Activated T-helper 1 cell treated with anti-CD3 and anti-CD28 coated beads, Interleukin-12 subunit alpha, Interleukin-12 subunit beta, Interleukin-2, Interleukin-4 antibody, amounts not matched to agents 30 ng/mL and 10 ng/mL and 1 ng/mL, durations not matched to agents 14 hours and 24 hours and 36 hours (primary cell): ENCODE measurements at regions not wholly inside any gene's neighbourhood (a gene's known extent, or its start where the extent isn't known, plus 50 kb on each side); places are given as distances from the start of the nearest gene placed in this dataset.
"Not testable (repeated sequence)": the region's sequence is repeated elsewhere in the genome, so short reads cannot be mapped to it uniquely, and the experiment has no call there.

Source experiments
- DNase-seq: peaks from one replicate; pipeline ENCODE4 v3.0.0; 2021; ENCODE audit warnings: low spot score
- H3K27ac Mint-ChIP-seq: one replicate; pipeline ENCODE4 v1.8.0; 2021; ENCODE audit warnings: mild to moderate bottlenecking, mixed read lengths
- H3K27me3 Mint-ChIP-seq: one replicate; pipeline ENCODE4 v1.8.0; 2022; ENCODE audit warnings: mild to moderate bottlenecking, moderate library complexity, mixed read lengths; ENCODE audit not compliant: insufficient read depth
- H3K36me3 Mint-ChIP-seq: one replicate; pipeline ENCODE4 v1.8.0; 2021; ENCODE audit warnings: low read depth, mixed read lengths
- H3K4me1 Mint-ChIP-seq: one replicate; pipeline ENCODE4 v1.8.0; 2021; ENCODE audit warnings: low read depth, mixed read lengths
- H3K4me3 Mint-ChIP-seq: one replicate; pipeline ENCODE4 v1.8.0; 2021; ENCODE audit warnings: mild to moderate bottlenecking, moderate library complexity, mixed read lengths
- H3K9me3 Mint-ChIP-seq: one replicate; pipeline ENCODE4 v1.8.0; 2021; ENCODE audit warnings: mixed read lengths
- intact Hi-C: fragments of 100-400 bp; cut with micrococcal nuclease; formaldehyde crosslinking; loops from one replicate; pipeline ENCODE4 v1.15.1; 2024

DNA sequence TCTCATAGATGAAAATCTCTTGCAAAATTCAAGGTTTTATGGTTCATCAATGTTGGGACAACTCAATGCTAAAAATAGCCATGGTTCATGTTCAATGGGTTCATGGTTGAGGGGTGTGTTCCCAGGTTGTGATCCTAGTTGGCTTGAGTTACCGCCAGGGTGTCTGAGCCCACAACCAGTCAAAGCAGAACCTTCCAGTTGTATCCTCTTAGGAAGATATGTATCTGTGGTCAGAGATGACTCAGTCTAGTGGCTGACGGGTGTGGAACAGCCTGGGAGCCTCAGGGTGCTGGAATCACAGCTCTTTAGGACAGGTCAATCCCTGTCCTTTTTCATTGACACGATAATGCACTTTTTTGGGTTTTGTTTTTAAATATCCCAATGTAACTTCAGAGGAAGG is 192.3 kb upstream of the NR3C2 start:
- H3K27ac Mint-ChIP-seq: no peak overlapping the region
- DNase-seq: no peak

DNA sequence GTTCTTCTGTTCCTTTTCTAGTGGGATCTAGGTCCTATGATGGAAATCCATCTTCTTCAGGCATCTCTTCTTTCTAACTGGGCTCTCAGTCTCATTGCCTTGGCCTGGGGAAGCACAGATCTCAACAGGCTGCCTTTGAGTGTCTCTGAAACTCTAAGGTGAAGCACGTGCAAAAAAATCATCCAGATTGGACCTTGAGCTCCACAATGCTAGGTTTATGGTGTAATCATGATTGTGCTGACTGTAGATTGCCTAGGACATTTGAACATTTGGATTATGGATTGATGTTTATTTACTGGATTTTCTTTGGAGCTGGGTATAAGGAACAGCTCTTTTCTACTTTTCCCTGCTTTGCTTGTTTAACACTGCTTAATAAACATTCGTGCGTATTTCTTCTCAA is 191.5 kb upstream of the NR3C2 start:
- no peak for DNase-seq
- Mint-ChIP-seq H3K4me3 (no peak overlapping the region), H3K27ac (no peak overlapping the region), H3K4me1 (no peaks in the 10 kb centered on the region), H3K9me3 (peaks cover 26% of the 10 kb centered on the region), H3K36me3 (no peaks in the 10 kb centered on the region), H3K27me3 (no peaks in the 10 kb centered on the region)
- intact Hi-C loops: no loop called here

More for the DNA sequence above, 192.3 kb upstream of the NR3C2 start:
- Mint-ChIP-seq H3K4me1 (no peaks in the 10 kb centered on the region), H3K36me3 (no peaks in the 10 kb centered on the region), H3K4me3 (no peak overlapping the region), H3K9me3 (peaks cover 31% of the 10 kb centered on the region), H3K27me3 (no peaks in the 10 kb centered on the region)
- intact Hi-C loops: no loop called here

DNA sequence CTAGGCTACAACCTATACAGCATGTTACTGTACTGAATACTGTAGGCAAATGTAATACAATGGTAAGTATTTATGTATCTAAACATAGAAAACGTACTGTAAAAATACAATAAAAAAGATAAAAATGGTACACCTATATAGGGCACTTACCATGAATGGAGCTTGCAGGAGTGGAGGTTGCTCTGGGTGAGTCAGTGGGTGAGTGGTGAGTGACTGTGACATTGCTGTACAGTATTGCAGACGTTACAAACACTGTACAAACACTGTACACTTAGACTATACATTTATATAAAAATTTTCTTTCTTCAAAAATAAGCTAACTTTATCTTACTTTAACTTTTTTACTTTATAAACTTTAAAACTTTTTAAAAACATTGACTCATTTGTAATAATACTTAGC is 190.3 kb upstream of the NR3C2 start:
- H3K9me3 Mint-ChIP-seq: peaks cover 18% of the 10 kb centered on the region

DNA sequence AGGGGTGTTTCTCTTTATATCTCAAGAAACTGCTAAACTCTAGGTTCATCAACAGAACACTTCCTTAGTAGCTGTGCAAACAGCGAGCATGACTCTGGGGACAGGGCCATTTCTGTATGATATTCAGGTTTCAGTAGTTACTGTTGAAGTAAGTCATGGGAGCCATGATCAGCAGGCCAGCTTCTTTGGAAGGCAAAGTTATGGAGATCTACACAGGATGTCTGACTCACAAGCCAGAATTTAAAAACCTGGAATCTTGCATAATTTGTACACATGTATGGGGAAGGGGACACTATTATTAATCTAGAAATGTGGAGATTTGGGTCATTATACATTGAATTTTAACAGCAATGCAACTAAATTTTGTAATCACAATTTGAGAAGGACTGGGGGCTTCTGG is 187.8 kb upstream of the NR3C2 start:
- H3K27me3 Mint-ChIP-seq: no peaks in the 10 kb centered on the region
- no peak for DNase-seq
- H3K27ac Mint-ChIP-seq: no peak overlapping the region
- no peaks in the 10 kb centered on the region for H3K36me3 Mint-ChIP-seq
- no peaks in the 10 kb centered on the region for H3K4me1 Mint-ChIP-seq
- peaks cover 4% of the 10 kb centered on the region for H3K9me3 Mint-ChIP-seq
- H3K4me3 Mint-ChIP-seq: no peak overlapping the region
- intact Hi-C loops: no loop called here

More for the DNA sequence above, 190.3 kb upstream of the NR3C2 start:
- no peak overlapping the region for H3K27ac Mint-ChIP-seq
- no peaks in the 10 kb centered on the region for H3K27me3 Mint-ChIP-seq
- H3K4me1 Mint-ChIP-seq: no peaks in the 10 kb centered on the region
- no peak overlapping the region for H3K4me3 Mint-ChIP-seq
- no peaks in the 10 kb centered on the region for H3K36me3 Mint-ChIP-seq
- intact Hi-C loops: no loop called here
- no peak for DNase-seq

DNA sequence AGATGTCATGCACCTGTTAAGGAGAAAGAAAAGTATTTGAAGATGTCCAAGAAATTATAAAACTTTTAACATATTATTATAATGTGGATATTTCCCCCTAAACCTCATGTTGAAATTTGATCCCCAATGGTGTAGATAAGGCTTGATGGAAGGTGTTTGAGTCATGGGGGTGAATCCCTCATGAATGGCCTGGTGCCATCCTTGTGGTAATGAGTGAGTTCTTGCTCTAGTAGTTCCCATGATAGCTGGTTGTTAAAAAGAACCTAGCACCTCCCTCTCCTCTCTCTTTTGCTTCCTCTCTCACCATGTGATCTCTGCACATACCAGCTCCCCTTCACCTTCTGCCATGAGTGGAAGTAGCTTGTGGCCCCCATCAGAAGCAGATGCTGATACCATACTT is 176.6 kb upstream of the NR3C2 start:
- Mint-ChIP-seq H3K27me3 (no peaks in the 10 kb centered on the region), H3K4me1 (no peaks in the 10 kb centered on the region), H3K36me3 (no peaks in the 10 kb centered on the region), H3K27ac (no peak overlapping the region), H3K4me3 (no peak overlapping the region), H3K9me3 (no peaks in the 10 kb centered on the region)
- DNase-seq: no peak
- intact Hi-C loops: no loop called here

DNA sequence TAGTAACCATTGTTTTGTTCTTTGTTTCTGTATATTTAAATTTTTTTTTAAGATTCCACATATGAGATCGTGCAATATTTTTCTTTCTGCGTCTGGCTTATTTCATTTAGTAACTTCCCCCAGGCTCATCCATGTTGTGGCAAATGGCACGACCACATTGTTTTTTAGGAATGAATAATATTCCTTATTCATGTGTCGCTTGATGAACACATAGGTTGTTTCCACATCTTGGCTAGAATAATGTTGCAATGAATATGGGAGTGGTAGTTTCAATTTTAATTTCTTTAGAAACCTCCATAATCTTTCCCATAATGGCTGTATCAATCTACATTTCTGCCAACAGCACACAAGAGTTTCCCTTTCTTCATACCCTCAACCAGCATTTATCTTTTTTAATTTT is 166.8 kb upstream of the NR3C2 start:
- H3K27ac Mint-ChIP-seq: no peak overlapping the region
- H3K4me3 Mint-ChIP-seq: no peak overlapping the region
- no peaks in the 10 kb centered on the region for H3K4me1 Mint-ChIP-seq
- intact Hi-C loops: no loop called here
- no peaks in the 10 kb centered on the region for H3K27me3 Mint-ChIP-seq
- peaks cover 3% of the 10 kb centered on the region for H3K9me3 Mint-ChIP-seq
- H3K36me3 Mint-ChIP-seq: no peaks in the 10 kb centered on the region
- DNase-seq: no peak

DNA sequence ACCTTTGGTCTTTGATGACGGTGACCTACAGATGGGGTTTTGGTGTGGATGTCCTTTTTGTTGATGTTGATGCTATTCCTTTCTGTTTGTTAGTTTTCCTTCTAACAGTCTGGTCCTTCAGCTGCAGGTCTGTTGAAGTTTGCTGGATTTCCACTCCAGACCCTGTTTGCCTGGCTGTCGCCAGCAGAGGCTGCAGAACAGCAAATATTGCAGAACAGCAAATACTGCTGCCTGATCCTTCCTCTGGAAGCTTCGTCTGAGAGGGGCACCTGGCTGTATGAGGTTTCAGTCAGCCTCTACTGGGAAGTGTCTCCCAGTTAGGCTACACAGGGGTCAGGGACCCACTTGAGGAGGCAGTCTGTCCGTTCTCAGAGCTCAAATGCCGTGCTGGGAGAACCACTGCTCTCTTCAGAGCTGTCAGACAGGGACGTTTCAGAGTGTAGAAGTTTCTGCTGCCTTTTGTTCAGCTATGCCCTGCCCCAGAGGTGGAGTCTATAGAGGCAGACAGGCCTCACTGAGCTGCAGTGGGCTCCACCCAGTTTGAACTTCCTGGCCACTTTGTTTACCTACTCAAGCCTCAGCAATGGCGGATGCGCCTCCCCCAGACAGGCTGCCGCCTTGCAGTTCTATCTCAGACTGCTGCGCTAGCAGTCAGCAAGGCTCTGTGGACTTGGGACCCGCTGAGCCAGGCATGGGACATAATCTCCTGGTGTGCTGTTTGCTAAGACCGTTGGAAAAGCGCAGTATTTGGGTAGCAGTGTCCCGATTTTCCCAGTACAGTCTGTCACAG is 156.4 kb upstream of the NR3C2 start:
- DNase-seq, H3K36me3 Mint-ChIP-seq, H3K4me1 Mint-ChIP-seq, H3K4me3 Mint-ChIP-seq, intact Hi-C loops, H3K27ac Mint-ChIP-seq, H3K27me3 Mint-ChIP-seq: not testable (repeated sequence)
- H3K9me3 Mint-ChIP-seq: peaks cover 13% of the 10 kb centered on the region

DNA sequence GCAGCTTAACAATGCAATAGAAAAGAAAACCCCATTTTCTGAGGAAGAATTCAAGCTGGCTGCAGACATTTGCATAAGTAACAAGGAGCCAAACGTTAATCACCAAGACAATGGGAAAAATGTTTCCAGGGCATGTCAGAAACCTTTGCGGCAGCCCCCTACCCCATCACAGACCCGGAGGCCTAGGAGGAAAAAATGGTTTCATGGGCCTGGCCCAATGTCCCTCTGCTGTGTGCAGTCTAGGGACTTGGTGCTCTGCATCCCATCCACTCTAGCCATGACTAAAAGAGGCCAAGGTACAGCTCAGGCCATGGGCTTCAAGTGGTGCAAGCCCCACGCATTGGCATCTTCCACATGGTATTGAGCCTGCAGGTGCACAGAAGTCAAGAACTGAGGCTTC is 147.0 kb upstream of the NR3C2 start:
- no peaks in the 10 kb centered on the region for H3K4me1 Mint-ChIP-seq
- DNase-seq: no peak
- no peak overlapping the region for H3K4me3 Mint-ChIP-seq
- H3K36me3 Mint-ChIP-seq: no peaks in the 10 kb centered on the region
- H3K27ac Mint-ChIP-seq: no peak overlapping the region
- H3K27me3 Mint-ChIP-seq: no peaks in the 10 kb centered on the region
- H3K9me3 Mint-ChIP-seq: peaks cover 26% of the 10 kb centered on the region
- intact Hi-C loops: no loop called here

DNA sequence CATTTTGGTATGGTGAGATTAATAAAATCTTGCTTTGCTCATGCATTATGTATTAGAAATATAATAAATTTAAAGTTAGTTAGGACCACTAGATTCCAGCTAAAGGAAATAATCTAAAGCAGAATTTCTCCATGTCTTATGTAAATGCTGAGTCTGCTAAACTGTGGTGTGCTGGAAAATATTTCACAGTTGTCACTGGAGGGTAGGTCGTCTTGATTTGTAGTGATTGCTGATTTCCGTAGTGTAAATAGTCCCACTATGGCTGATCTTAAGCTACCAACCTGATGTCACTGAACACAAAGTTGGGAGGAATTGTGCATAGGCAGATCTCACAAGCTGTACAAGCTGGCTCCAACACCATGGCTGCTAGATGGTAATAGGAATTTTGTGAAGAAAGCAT is 133.4 kb upstream of the NR3C2 start:
- H3K9me3 Mint-ChIP-seq: peaks cover 2% of the 10 kb centered on the region
- no peak for DNase-seq
- H3K4me3 Mint-ChIP-seq: no peak overlapping the region
- H3K27me3 Mint-ChIP-seq: no peaks in the 10 kb centered on the region
- H3K4me1 Mint-ChIP-seq: no peaks in the 10 kb centered on the region
- no peak overlapping the region for H3K27ac Mint-ChIP-seq
- H3K36me3 Mint-ChIP-seq: no peaks in the 10 kb centered on the region
- intact Hi-C loops: no loop called here

DNA sequence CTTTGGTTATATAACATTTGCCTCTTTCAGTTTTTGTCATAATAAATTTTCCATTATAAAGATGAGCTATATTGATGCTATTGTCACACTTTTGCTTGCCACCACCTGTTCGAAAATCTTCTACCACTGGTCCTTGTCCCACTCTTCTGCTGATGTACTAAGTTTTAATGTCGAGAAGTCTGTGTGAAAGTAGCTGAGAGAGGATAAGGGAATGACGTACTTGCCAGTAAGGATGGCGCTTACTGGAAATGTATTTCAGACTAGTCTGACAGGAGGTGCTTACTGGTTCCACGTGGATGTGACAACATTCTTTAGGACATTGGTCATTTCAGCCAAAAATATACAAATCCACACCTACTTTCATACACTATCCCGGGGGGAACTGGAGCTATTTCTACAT is 132.7 kb upstream of the NR3C2 start:
- Mint-ChIP-seq H3K36me3 (no peaks in the 10 kb centered on the region), H3K27ac (no peak overlapping the region), H3K9me3 (peaks cover 6% of the 10 kb centered on the region)

DNA sequence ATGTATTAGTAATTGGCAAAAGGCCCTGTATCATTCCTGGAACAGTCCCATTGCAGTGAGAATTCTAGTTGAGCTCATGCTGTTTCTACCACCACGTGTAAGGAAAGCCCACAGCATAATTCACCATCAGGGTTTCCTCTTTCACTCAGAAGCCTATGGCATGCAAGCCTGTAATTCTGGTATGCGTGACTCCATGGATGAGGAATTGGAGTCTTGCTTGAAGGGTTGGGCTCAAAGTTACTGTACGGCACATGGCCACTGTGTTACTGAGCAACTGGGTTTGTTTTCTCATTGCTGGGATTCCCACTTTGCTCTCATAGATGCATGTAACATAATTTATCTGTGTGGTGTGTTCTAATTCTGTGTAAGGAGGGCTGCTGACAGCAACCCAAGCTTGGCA is 132.3 kb upstream of the NR3C2 start:
- H3K4me3 Mint-ChIP-seq: no peak overlapping the region
- H3K9me3 Mint-ChIP-seq: peaks cover 10% of the 10 kb centered on the region
- H3K27me3 Mint-ChIP-seq: no peaks in the 10 kb centered on the region
- intact Hi-C loops: no loop called here
- H3K36me3 Mint-ChIP-seq: no peaks in the 10 kb centered on the region
- no peak overlapping the region for H3K27ac Mint-ChIP-seq
- no peak for DNase-seq
- H3K4me1 Mint-ChIP-seq: no peaks in the 10 kb centered on the region

More for the DNA sequence above, 132.7 kb upstream of the NR3C2 start:
- H3K4me1 Mint-ChIP-seq: no peaks in the 10 kb centered on the region
- intact Hi-C loops: no loop called here
- DNase-seq: no peak
- no peak overlapping the region for H3K4me3 Mint-ChIP-seq
- no peaks in the 10 kb centered on the region for H3K27me3 Mint-ChIP-seq

DNA sequence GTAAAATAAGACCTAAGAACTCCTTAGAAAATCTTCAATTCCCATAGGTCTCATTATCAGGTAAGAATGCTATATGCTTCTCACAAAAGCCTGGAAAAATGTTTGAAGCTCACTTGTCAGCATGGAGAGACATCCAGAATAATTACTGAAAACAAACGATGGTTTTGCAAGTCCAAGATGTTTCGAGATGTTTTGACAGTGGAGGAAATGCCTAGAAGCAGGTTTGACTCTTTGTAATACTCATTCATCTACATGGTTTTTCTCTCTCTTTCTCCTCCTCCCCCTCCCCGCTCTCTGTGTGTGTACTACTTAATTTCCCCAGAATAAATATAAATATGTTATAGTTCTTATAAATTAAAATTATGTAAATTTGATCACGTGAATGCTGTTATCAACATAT is 131.9 kb upstream of the NR3C2 start:
- intact Hi-C loops: no loop called here
- DNase-seq: no peak
- Mint-ChIP-seq H3K9me3 (peaks cover 12% of the 10 kb centered on the region), H3K27me3 (no peaks in the 10 kb centered on the region), H3K4me1 (no peaks in the 10 kb centered on the region), H3K27ac (no peak overlapping the region), H3K36me3 (no peaks in the 10 kb centered on the region), H3K4me3 (no peak overlapping the region)

DNA sequence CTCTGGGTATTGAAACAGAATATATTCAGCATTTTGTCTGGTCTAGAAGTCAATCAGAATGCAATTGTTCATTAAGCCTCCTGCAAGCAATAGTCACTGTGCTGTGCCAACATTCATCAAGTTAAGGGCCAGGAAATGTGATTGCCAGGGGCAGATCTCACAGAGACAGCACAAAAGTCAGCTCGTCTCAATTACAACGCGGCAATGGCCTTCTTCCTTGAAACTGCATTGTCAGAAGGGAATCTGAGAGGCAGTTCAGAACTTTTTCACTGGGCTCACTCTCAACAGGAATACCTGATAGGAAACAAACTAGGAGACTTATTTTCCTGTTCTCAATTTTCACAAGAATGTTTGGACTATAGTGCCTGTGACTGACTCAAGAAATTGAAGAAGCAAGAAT is 131.1 kb upstream of the NR3C2 start:
- no peaks in the 10 kb centered on the region for H3K4me1 Mint-ChIP-seq
- no peaks in the 10 kb centered on the region for H3K27me3 Mint-ChIP-seq
- H3K9me3 Mint-ChIP-seq: peaks cover 17% of the 10 kb centered on the region
- no peak for DNase-seq
- H3K36me3 Mint-ChIP-seq: no peaks in the 10 kb centered on the region
- no peak overlapping the region for H3K4me3 Mint-ChIP-seq
- intact Hi-C loops: no loop called here
- H3K27ac Mint-ChIP-seq: no peak overlapping the region

DNA sequence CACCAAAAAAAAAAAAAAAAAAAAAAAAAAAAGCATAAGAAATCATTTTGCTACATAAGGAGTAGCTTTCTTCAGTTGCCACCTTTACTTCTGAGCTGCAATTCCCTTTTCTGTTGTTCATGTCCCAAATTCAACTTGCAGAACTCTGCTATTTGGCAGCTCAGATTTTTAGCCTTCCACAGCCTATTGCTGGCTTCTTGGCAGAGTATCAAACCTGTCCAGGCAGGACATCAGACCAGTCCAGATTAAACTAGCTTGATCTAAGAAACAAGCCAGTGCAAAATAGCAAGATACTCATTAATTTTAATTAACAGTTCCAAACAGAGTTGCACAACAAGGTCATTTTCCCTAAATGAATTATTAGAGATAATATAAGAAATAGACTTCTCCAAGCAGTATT is 123.6 kb upstream of the NR3C2 start:
- no peak for DNase-seq
- Mint-ChIP-seq H3K27ac (no peak overlapping the region), H3K27me3 (no peaks in the 10 kb centered on the region), H3K36me3 (no peaks in the 10 kb centered on the region), H3K4me3 (no peak overlapping the region), H3K9me3 (peaks cover 21% of the 10 kb centered on the region), H3K4me1 (no peaks in the 10 kb centered on the region)
- intact Hi-C loops: no loop called here
